OCI-LY1 (cell line): ENCODE measurements at regions not wholly inside any gene's neighbourhood (a gene's known extent, or its start where the extent isn't known, plus 50 kb on each side); places are given as distances from the start of the nearest gene placed in this dataset.

Source experiments
- CTCF ChIP-seq: fragments of 200-600 bp; sonication (generic), shearing (Covaris generic); IDR thresholded peaks from 2 replicates; pipeline ENCODE4 v1.5.1; 2017; ENCODE audit warnings: mild to moderate bottlenecking, antibody characterized with exemption, low read length, moderate library complexity, mixed read lengths
- EZH2 ChIP-seq: fragments of 200-600 bp; sonication (generic), shearing (Covaris generic); IDR thresholded peaks from 2 replicates; pipeline ENCODE4 v1.8.0; 2017; ENCODE audit warnings: borderline replicate concordance, mixed run types, mild to moderate bottlenecking, antibody characterized with exemption, low read length, moderate library complexity, mixed read lengths

DNA sequence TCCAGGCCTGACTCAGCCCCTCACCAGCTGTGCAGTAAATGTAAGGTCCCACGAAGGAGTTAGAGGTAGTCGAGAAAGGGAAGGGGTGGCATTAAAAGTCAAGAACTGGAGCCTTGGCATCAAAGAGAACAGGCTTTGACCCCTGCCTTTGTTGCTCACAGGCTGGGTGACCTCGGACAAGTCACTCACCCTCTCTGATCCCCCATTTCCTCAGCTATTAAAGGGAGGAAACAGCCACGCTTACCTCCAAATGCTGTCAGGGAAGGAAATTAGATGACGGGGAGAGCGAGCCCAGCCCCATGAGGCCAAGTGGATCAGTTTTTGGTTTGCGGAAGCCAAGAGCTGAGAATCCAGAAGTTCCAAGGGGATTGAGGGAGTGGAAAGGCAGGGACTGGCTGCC lies 104.9 kb upstream of the MYL2 start:
- TF ChIP-seq CTCF = no peak
- TF ChIP-seq EZH2 = no peak
